ENCODE measurements at regions not wholly inside any gene's neighbourhood (a gene's known extent, or its start where the extent isn't known, plus 50 kb on each side); places are given as distances from the start of the nearest gene placed in this dataset.

DNA sequence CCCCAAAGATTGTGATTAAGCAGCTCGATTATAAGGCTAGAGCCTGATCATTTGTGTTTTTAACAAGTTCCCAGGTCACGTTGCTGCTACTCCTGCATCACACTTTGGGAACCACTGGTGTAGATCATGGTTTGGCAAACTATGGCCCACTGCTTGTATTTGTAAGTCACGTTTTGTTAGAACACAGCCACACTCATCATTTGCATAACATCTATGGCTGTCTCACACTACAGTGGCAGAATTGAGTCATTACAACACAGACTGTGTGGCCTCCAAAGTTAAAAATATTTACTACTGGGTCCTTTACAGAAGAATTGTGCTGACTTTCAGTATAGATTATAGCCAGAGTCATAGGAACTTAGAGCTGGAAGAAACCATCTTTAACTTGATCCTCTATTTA lies 515.3 kb upstream of the PSMD7 start:
- CTCF ChIA-PET = no interaction called here
- no TSS peak for BruUV-seq (replicated peaks)
- ATAC-seq = no peak

DNA sequence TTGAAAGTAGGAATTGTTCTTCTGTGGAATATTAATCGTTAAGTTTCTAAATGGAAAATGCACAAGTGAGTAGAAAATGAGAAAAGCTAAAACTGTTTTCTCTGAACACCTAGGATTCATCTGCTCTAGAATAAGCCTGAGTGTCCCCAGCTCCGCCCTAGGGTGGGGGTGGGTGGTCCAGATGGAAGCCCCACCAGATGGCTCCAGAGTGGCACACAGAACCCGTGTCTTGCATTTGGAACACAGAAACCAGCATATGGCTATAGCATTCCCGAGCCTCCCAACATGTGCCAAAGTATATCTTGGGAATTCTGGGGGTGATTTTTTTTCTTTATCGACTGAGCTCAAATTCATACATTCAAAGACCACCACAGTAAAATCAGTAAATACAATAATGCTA lies 517.7 kb upstream of the PSMD7 start:
- H3K4me1 ChIP-seq (ENCODE audit: control insufficient read depth, insufficient read depth, low read length) = no peaks in the 10 kb centered on the region
- ATAC-seq (no peak), DNase-seq (ENCODE audit: low read depth, low spot score) (no peak)
- no peak for TF ChIP-seq SIN3A (IDR thresholded peaks at IDR 0.05; ENCODE audit: borderline replicate concordance, insufficient read depth, low read depth, low read length)
- no peak for TF ChIP-seq POLR2AphosphoS5 (IDR thresholded peaks at IDR 0.05; ENCODE audit: low read depth, low read length)
- TF ChIP-seq, protein P1, sequence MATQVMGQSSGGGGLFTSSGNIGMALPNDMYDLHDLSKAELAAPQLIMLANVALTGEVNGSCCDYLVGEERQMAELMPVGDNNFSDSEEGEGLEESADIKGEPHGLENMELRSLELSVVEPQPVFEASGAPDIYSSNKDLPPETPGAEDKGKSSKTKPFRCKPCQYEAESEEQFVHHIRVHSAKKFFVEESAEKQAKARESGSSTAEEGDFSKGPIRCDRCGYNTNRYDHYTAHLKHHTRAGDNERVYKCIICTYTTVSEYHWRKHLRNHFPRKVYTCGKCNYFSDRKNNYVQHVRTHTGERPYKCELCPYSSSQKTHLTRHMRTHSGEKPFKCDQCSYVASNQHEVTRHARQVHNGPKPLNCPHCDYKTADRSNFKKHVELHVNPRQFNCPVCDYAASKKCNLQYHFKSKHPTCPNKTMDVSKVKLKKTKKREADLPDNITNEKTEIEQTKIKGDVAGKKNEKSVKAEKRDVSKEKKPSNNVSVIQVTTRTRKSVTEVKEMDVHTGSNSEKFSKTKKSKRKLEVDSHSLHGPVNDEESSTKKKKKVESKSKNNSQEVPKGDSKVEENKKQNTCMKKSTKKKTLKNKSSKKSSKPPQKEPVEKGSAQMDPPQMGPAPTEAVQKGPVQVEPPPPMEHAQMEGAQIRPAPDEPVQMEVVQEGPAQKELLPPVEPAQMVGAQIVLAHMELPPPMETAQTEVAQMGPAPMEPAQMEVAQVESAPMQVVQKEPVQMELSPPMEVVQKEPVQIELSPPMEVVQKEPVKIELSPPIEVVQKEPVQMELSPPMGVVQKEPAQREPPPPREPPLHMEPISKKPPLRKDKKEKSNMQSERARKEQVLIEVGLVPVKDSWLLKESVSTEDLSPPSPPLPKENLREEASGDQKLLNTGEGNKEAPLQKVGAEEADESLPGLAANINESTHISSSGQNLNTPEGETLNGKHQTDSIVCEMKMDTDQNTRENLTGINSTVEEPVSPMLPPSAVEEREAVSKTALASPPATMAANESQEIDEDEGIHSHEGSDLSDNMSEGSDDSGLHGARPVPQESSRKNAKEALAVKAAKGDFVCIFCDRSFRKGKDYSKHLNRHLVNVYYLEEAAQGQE (IDR thresholded peaks at IDR 0.05; ENCODE audit: insufficient read depth in 1 of 2, low read depth in 2 of 2, low read length in 1 of 2) = no peak
- in situ Hi-C loops (cut with HindIII; ENCODE audit: low pct_unique_long_range_greater_than_20kb, low sequenced_read_pairs) = no loop called here
- no peak overlapping the region for H3K4me3 ChIP-seq (ENCODE audit: low read depth in 2 of 2, low read length in 2 of 2)
- no peaks in the 10 kb centered on the region for H3K36me3 ChIP-seq (ENCODE audit: control insufficient read depth, insufficient read depth, low read length)
- POLR2A ChIA-PET = no interaction called here
- no TSS peak for BruUV-seq (replicated peaks)
- CTCF ChIA-PET = no interaction called here
- H3K27me3 ChIP-seq (ENCODE audit: control insufficient read depth, insufficient read depth, low read length) = no peaks in the 10 kb centered on the region
- intact Hi-C loops (cut with micrococcal nuclease; ENCODE audit: unreplicated experiment) = no loop called here
- no peak overlapping the region for H3K27ac ChIP-seq (ENCODE audit: low read length)
- H3K9me3 ChIP-seq (ENCODE audit: control insufficient read depth, insufficient read depth, low read depth, low read length) = no peaks in the 10 kb centered on the region

More for the DNA sequence above, 515.3 kb upstream of the PSMD7 start:
- H3K4me3 ChIP-seq (ENCODE audit: low read depth in 2 of 2, low read length in 2 of 2) = no peak overlapping the region
- H3K4me1 ChIP-seq (ENCODE audit: control insufficient read depth, insufficient read depth, low read length) = no peaks in the 10 kb centered on the region
- H3K27ac ChIP-seq (ENCODE audit: low read length) = no peak overlapping the region
- POLR2A ChIA-PET = no interaction called here
- in situ Hi-C loops (cut with HindIII; ENCODE audit: low pct_unique_long_range_greater_than_20kb, low sequenced_read_pairs) (no loop called here), intact Hi-C loops (cut with micrococcal nuclease; ENCODE audit: unreplicated experiment) (no loop called here)
- H3K36me3 ChIP-seq (ENCODE audit: control insufficient read depth, insufficient read depth, low read length) = no peaks in the 10 kb centered on the region
- no peaks in the 10 kb centered on the region for H3K27me3 ChIP-seq (ENCODE audit: control insufficient read depth, insufficient read depth, low read length)
- no peak for TF ChIP-seq POLR2AphosphoS5 (IDR thresholded peaks at IDR 0.05; ENCODE audit: low read depth, low read length)
- DNase-seq (ENCODE audit: low read depth, low spot score) = no peak
- no peaks in the 10 kb centered on the region for H3K9me3 ChIP-seq (ENCODE audit: control insufficient read depth, insufficient read depth, low read depth, low read length)

DNA sequence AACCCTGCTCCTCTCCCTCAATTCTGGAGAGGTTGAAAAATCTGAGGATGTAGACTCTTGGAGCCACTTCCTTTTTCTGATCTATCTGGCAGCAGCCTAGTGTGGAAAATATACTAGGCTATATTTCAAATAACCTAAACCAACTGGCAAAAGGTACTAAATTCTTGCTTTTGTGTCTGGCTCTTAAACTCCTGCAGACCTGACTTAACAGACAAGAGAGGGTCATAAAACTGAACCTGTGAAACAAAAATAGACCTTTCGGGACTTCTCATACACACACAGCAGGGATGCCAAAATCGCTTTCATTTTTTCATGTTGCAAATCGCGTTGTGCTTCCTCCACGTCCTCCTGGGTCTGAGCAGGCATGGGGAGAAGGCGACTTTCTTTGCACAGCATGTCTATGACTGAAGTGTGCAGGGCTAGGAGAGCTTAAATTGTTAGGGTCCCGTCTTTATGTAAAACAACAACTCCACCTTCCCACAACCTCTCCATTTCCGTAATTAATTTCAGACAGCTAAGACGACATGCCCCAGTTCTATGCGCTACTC lies 520.7 kb upstream of the PSMD7 start:
- H3K27me3 ChIP-seq (ENCODE audit: control insufficient read depth, insufficient read depth, low read length) = no peaks in the 10 kb centered on the region
- H3K36me3 ChIP-seq (ENCODE audit: control insufficient read depth, insufficient read depth, low read length) = no peaks in the 10 kb centered on the region
- ChIA-PET CTCF (no interaction called here), POLR2A (no interaction called here)
- intact Hi-C loops (cut with micrococcal nuclease; ENCODE audit: unreplicated experiment) = no loop called here
- TF ChIP-seq, protein P1 (IDR thresholded peaks at IDR 0.05; ENCODE audit: insufficient read depth in 1 of 2, low read depth in 2 of 2, low read length in 1 of 2) = no peak
- TF ChIP-seq POLR2AphosphoS5 (IDR thresholded peaks at IDR 0.05; ENCODE audit: low read depth, low read length) = no peak
- TF ChIP-seq TCF7L2 (IDR thresholded peaks at IDR 0.05; ENCODE audit: low read depth, low read length) = no peak
- TF ChIP-seq SIN3A (IDR thresholded peaks at IDR 0.05; ENCODE audit: borderline replicate concordance, insufficient read depth, low read depth, low read length) = no peak
- TF ChIP-seq, protein P2, sequence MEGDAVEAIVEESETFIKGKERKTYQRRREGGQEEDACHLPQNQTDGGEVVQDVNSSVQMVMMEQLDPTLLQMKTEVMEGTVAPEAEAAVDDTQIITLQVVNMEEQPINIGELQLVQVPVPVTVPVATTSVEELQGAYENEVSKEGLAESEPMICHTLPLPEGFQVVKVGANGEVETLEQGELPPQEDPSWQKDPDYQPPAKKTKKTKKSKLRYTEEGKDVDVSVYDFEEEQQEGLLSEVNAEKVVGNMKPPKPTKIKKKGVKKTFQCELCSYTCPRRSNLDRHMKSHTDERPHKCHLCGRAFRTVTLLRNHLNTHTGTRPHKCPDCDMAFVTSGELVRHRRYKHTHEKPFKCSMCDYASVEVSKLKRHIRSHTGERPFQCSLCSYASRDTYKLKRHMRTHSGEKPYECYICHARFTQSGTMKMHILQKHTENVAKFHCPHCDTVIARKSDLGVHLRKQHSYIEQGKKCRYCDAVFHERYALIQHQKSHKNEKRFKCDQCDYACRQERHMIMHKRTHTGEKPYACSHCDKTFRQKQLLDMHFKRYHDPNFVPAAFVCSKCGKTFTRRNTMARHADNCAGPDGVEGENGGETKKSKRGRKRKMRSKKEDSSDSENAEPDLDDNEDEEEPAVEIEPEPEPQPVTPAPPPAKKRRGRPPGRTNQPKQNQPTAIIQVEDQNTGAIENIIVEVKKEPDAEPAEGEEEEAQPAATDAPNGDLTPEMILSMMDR (IDR thresholded peaks at IDR 0.05) = no peak
- no peaks in the 10 kb centered on the region for H3K9me3 ChIP-seq (ENCODE audit: control insufficient read depth, insufficient read depth, low read depth, low read length)
- ATAC-seq = no peak
- no peaks in the 10 kb centered on the region for H3K4me1 ChIP-seq (ENCODE audit: control insufficient read depth, insufficient read depth, low read length)
- no peak for DNase-seq (ENCODE audit: low read depth, low spot score)
- in situ Hi-C loops (cut with HindIII; ENCODE audit: low pct_unique_long_range_greater_than_20kb, low sequenced_read_pairs) = no loop called here
- BruUV-seq (replicated peaks) = no TSS peak
- H3K4me3 ChIP-seq (ENCODE audit: low read depth in 2 of 2, low read length in 2 of 2) = no peak overlapping the region
- no peak overlapping the region for H3K27ac ChIP-seq (ENCODE audit: low read length)

Data from Panc1 (cell line).